HT-29 (cell line): ENCODE measurements at regions not wholly inside any gene's neighbourhood (a gene's known extent, or its start where the extent isn't known, plus 50 kb on each side); places are given as distances from the start of the nearest gene placed in this dataset. TPM values are rescaled to one million over a fixed set of nuclear protein-coding genes. Genes with fewer than 3 reads are reported as not detected.

Experiments
- small RNA-seq: library from RNA; depleted of rRNA; stranded (forward); fragments of <200 nt; gene quantifications from one replicate; pipeline ENCODE3, GENCODE V24; 2014

Small RNA genes in the stretch of these regions (small RNA-seq; reads per million reads assigned to genes)
- gene RNU6-185P, result not detected
